D721Med (cell line): ENCODE measurements at regions not wholly inside any gene's neighbourhood (a gene's known extent, or its start where the extent isn't known, plus 50 kb on each side); places are given as distances from the start of the nearest gene placed in this dataset.

Experiments used
- DNase-seq: peaks from one replicate; pipeline ENCODE4 v3.0.0; 2011; ENCODE audit warnings: low spot score; ENCODE audit not compliant: insufficient read length
- FAIRE-seq: peaks from 2 replicates; lab custom pipeline; 2011; peaks lifted over from hg19 to GRCh38; lab: Jason Lieb, UNC
- CTCF ChIP-seq: IDR thresholded peaks from 2 replicates; pipeline ENCODE4 v1.5.1; 2012; ENCODE audit warnings: mild to moderate bottlenecking, control low read depth; ENCODE audit not compliant: insufficient read depth; ENCODE audit errors: missing control alignments

- no peak for DNase-seq
Measured at GRCh38 chr4:124179506-124180186, 532.9 kb downstream of the ANKRD50 start.

DNA sequence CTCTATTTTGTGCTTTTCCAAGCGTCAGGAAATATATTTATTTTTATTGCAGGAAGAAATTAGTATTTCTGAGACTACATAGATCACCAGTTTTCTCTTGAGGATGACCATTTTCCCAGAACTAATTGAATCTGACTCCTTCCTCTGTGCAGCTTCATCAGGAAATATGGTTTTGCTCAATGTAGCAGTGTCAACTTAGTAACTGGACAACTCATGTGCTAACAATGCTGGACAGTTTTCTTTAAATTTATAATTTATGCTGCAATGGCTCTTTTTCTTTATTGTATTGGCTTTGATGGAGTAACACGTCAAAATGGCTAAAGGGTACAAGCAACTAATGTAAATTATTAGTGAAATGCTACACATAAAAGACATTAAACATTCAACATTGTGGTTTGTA, 531.5 kb downstream of the ANKRD50 start:
- no peak for DNase-seq

More at GRCh38 chr4:124179506-124180186, 532.9 kb downstream of the ANKRD50 start:
- TF ChIP-seq CTCF, result no peak
- FAIRE-seq, result no peak

DNA sequence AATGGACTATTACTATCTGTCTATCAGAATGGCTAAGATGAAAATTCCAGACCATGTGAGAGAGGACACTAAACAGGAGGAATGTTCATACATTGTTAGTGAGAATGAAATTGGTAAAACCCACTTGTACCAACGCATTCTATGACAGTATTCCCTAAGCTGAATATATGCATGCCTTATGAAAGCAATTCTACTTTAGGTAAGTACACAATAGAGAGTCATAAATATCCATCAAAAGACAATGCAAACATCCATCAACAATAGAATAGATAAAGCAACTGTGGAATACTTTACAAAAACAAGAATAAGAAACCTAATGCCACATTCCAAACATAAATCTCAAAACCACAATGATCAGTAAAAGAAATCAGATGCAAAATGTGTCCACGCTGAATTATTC, 529.3 kb downstream of the ANKRD50 start:
- no peak for TF ChIP-seq CTCF
- DNase-seq, result no peak
- FAIRE-seq, result no peak

More for the DNA sequence above, 531.5 kb downstream of the ANKRD50 start:
- no peak for TF ChIP-seq CTCF
- FAIRE-seq, result no peak

- DNase-seq, result no peak
- no peak for TF ChIP-seq CTCF
- no peak for FAIRE-seq
Measured at GRCh38 chr4:124183926-124184325, 528.6 kb downstream of the ANKRD50 start.

DNA sequence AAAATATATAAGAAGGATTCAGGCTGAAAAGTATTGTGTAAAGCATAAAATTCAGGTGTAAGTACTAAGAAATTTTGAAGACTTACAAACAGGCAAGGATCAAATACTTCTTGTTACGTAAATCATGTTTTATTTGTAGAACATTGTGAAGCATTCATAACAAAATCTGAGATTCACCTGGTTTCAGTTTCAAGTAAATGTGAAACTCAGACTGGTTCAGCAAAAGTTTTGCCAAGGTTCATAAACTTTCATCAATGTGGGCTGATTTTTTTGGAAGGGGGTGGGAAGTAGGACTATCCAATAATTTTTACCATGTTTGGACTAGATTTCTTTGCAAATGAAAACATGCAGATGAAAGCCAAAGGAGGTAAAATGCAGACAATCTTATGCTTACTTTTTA, 527.7 kb downstream of the ANKRD50 start:
- no peak for TF ChIP-seq CTCF
- FAIRE-seq (no peak), DNase-seq (no peak)

DNA sequence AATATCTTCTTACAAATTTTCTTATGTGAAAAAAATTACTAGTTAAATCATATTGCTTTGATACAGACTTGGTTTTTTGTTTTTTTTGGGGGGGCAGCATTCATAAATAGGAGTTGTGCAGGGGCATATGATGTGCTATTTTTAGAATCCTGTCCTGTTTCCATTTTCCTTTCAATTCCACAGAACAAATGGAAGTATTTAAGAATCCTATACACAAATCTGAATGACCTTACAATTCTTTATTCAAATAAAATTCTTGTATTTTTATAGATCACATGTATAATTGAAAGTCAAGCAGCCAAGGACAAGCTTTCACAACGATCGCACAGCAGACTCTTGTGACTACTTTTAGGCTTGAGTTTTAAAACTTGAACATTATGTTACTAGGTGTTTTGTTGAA, 523.9 kb downstream of the ANKRD50 start:
- DNase-seq (no peak), FAIRE-seq (no peak)
- no peak for TF ChIP-seq CTCF

DNA sequence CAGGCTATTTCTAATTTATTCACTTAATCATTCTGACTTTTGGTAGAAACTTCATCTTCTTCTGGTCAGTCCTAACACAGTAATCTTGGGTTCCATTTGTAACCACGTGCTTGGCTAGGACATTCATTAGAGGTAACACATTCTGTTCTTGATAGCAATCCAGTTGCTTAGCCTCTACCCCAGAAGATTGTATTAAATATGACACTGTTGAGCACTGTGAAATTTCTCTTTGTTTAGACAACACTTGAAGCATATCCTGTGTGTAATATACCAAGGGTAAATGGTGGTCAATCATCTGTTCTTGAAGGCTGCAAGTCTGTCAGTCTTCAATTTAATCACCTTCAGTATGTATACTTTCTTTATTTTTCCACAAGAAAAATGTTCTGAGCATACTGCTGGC, 523.0 kb downstream of the ANKRD50 start:
- TF ChIP-seq CTCF, result no peak
- no peak for FAIRE-seq
- no peak for DNase-seq
